ENCODE measurements at regions not wholly inside any gene's neighbourhood (a gene's known extent, or its start where the extent isn't known, plus 50 kb on each side); places are given as distances from the start of the nearest gene placed in this dataset.
A peak's percentile ranks its signal among the peaks of the same experiment; 100 is the strongest.
"Not testable (repeated sequence)": the region's sequence is repeated elsewhere in the genome, so short reads cannot be mapped to it uniquely, and the experiment has no call there.

DNA sequence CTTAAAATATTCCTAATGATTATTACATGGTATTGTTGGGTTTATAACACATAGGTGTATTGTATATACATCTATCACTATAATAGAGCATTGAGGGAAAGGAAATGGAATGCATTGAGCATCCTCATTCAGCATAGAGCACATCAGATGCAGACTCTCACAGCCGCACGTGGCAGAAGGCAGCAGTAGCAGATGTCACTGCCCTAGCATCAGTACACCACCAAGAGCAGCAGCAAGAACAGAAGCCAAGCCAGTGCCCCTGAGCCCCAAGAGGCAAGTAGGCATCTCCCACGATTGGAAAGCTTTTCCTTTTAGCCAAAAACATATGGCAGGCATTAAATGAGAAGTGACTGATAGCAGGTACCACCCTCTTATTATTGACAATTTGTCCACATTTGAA is 510.0 kb downstream of the TNS3 start:
- intact Hi-C loops (cut with DNase I): no loop called here
- Histone ChIP-seq H3K27me3 (no peaks in the 10 kb centered on the region), H3K9me3 (no peaks in the 10 kb centered on the region), H3K4me1 (peaks cover 0 to 11% (median 6%) of the 10 kb centered on the region in 3 donors), H3K36me3 (no peaks in the 10 kb centered on the region), H3K4me3 (no peak overlapping the region), H3K27ac (no peak overlapping the region)
- no peak for TF ChIP-seq CTCF (IDR thresholded peaks at IDR 0.05)
- no peak for FAIRE-seq
- DNase-seq: no peak
- WGBS, 2 donors: 75% methylated on average over 3 of the region's 3 CpGs
- no peak for ATAC-seq

- no peak for TF ChIP-seq CTCF (IDR thresholded peaks at IDR 0.05)
- intact Hi-C loops (cut with DNase I): no loop called here
- Histone ChIP-seq H3K4me3 (no peak overlapping the region), H3K36me3 (no peaks in the 10 kb centered on the region), H3K4me1 (peaks cover 0 to 2% (median 2%) of the 10 kb centered on the region in 3 donors), H3K27ac (no peak overlapping the region), H3K27me3 (no peaks in the 10 kb centered on the region), H3K9me3 (no peaks in the 10 kb centered on the region)
- ATAC-seq (no peak), DNase-seq (no peak), FAIRE-seq (no peak)
- 85% methylated on average over 15 of the region's 15 CpGs for WGBS, 2 donors
These were observed 512.4 kb downstream of the TNS3 start for GRCh38 chr7:47069385-47070076.

- H3K9me3 ChIP-seq: no peaks in the 10 kb centered on the region
- DNase-seq (no peak), FAIRE-seq (no peak), ATAC-seq (no peak)
- no peak overlapping the region for H3K4me3 ChIP-seq
- intact Hi-C loops (cut with DNase I): no loop called here
- H3K4me1 ChIP-seq: no peaks in the 10 kb centered on the region
- H3K27me3 ChIP-seq: no peaks in the 10 kb centered on the region
- TF ChIP-seq CTCF (IDR thresholded peaks at IDR 0.05): no peak
- H3K27ac ChIP-seq: no peak overlapping the region
- 79 to 84% methylated on average over 9 of the region's 9 CpGs for WGBS, 2 donors
- H3K36me3 ChIP-seq: no peaks in the 10 kb centered on the region
These were observed 514.8 kb downstream of the TNS3 start for GRCh38 chr7:47066976-47067614.

GRCh38 chr7:47056731-47057130 is 525.2 kb downstream of the TNS3 start:
- no peak for TF ChIP-seq CTCF (IDR thresholded peaks at IDR 0.05)
- Histone ChIP-seq H3K36me3 (no peaks in the 10 kb centered on the region), H3K27me3 (no peaks in the 10 kb centered on the region), H3K27ac (no peak overlapping the region), H3K4me3 (no peak overlapping the region), H3K4me1 (no peaks in the 10 kb centered on the region), H3K9me3 (no peaks in the 10 kb centered on the region)
- DNase-seq (no peak), FAIRE-seq (no peak), ATAC-seq (no peak)
- intact Hi-C loops (cut with DNase I): no loop called here
- WGBS, 2 donors: 16 to 23% methylated on average over 2 of the region's 2 CpGs

GRCh38 chr7:47052541-47053208 is 529.2 kb downstream of the TNS3 start:
- H3K27ac ChIP-seq; H3K4me1 ChIP-seq; H3K36me3 ChIP-seq; H3K27me3 ChIP-seq; intact Hi-C loops (cut with DNase I); H3K9me3 ChIP-seq; FAIRE-seq: not testable (repeated sequence)
- WGBS, 2 donors: 20 to 28% methylated on average over 57 to 70 of the region's 70 CpGs
- peak overlapping the region in 3 of 4 donors; percentile 18 to 32 (median 27) for H3K4me3 ChIP-seq
- peak in 1 of 6 donors; percentile 65 for DNase-seq
- ATAC-seq: peak; percentile 48 to 82 (median 65)
